Nucleus accumbens (tissue), 56 donors: ENCODE measurements at regions not wholly inside any gene's neighbourhood (a gene's known extent, or its start where the extent isn't known, plus 50 kb on each side); places are given as distances from the start of the nearest gene placed in this dataset.
"Not testable (repeated sequence)": the region's sequence is repeated elsewhere in the genome, so short reads cannot be mapped to it uniquely, and the experiment has no call there.

ENCODE experiments used
- DNase-seq, 56 donors: peaks; one replicate each; lab custom pipeline; 2025; lab: John Stamatoyannopoulos, UW

GRCh38 chr14:53858345-53858684, 98.3 kb downstream of the BMP4 start:
- no peak for DNase-seq

- no peak for DNase-seq
Measured at GRCh38 chr14:53857625-53858344, 98.8 kb downstream of the BMP4 start.

DNA sequence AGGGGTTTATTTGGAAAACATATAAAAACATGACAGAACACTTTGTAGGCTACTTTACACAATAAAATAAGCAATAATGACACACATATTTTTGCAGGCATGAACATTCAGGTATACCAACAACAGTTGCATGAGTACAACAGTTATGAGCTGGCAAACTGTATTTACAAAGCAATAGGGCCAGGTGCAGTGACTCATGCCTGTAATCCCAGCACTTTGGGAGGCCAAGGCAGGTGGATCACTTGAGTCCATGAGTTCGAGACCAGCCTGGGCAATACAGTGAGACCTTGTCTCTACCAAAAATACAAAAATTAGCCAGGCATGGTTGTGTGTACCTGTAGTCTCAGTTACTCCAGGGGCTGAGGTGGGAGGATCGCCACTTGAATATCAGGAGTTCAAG, 101.1 kb downstream of the BMP4 start:
- DNase-seq, result no peak

DNA sequence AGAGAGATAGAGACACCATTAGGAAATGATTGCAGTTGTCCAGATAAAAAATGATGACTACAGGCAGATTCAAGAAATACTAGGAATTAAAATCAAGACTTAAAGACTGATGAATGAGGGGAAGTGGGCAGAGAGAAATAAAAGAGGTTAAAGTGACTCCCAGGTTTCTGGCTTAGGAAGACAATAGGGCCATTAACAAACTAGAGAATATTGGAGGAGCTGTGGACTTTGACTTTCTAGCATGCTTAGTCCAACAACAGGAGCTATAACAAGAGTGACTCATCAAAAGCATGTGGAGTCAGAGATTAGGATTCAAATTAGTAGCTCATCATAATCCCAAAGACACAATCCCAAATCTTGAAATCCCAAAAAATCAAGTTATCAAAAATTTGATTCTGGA, 101.5 kb downstream of the BMP4 start:
- no peak for DNase-seq

DNA sequence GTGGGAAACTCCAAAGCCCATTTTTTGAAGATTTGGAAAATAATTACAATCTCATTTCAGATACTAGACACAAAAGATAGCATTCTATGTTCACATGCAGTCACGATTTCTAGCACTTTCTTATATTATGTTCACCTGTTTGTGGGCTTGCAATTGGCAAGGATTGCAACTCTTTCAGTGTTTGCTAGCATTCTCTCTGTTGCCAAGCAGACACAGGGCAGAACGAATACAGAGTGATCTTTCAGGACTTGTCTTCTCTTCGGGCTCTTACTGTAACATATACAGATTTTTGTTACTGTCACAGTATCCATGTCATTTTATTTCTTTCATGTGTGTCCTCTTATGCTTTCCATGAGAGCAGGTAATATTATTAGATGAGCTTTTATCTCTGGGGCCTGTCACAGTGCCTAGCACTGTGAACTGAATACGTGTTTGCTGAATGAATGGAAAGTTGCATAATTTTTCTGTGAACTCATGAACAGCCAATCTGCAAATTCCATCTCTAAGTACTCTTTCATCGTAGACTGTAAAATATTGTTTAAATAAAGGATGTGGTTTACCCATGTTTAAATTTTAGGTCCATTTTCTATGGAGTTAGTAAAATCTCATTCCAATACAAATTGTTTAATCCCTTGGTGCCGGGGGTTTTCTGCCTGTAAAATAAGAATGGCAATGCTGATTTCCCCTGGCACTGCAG, 105.1 kb downstream of the BMP4 start:
- DNase-seq, result no peak

- DNase-seq, result no peak
Measured at GRCh38 chr14:53850714-53851296, 105.8 kb downstream of the BMP4 start.

- DNase-seq, result no peak
Measured at GRCh38 chr14:53849549-53849948, 107.1 kb downstream of the BMP4 start.

DNA sequence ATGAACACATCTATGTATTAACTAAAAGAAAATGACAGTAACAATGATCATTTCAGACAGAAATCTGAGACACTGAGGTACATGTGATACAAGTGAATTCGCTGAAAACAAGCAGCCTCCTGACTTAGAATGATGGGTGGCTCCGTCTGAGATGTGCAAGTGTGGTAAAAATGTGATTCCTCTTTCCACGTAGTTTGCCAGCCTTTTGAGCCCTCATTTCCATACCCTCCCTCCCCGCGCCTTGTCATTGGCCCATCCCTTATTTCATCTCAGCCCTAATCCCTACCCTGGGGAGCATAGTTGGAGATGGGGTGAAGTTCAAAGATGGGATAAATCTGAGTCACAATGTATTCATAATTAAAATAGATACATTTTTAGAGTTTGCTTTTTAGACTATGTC, 107.8 kb downstream of the BMP4 start:
- DNase-seq, result peak in 6 of 56 donors; percentile 0 to 9 (median 4)

DNA sequence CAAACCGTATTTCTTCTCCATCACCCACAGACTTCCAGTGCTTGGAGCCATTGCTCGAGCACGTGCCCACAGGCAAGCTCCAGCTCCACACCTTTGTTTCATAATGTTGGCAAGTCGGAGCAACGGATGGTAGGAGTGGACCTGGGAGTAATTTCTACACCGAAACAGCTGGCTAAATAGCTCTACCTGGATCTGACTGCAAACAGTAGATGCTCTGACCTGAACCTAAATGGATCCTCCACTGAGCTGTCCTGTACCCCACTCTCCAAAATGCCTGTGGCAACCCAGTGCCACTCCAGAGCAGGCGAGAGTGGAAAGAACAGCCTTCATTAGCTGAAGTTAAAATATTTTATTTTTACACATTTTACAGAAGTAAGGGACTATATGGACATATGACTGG, 108.7 kb downstream of the BMP4 start:
- no peak for DNase-seq

DNA sequence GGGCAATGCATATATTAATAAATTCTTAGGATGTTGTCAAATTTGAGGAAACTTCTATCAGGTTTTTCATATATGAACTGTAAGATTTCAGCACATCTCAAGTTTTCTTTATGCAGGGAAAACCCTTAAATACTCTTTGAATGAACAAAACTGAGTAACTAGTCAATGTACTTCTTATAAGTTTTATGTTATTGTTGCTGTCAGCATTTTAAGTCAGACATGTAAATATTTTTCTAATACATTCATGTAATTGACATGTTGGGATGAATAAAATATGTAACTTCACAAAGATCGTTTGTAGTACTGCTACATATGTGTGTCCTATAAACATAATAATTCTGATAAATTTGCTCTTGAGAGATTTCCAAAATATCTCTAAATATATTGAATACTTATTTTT, 109.6 kb downstream of the BMP4 start:
- no peak for DNase-seq

GRCh38 chr14:53845813-53846693, 110.6 kb downstream of the BMP4 start:
- no peak for DNase-seq

- DNase-seq, result no peak
Measured at GRCh38 chr14:53842938-53843337, 113.7 kb downstream of the BMP4 start.

DNA sequence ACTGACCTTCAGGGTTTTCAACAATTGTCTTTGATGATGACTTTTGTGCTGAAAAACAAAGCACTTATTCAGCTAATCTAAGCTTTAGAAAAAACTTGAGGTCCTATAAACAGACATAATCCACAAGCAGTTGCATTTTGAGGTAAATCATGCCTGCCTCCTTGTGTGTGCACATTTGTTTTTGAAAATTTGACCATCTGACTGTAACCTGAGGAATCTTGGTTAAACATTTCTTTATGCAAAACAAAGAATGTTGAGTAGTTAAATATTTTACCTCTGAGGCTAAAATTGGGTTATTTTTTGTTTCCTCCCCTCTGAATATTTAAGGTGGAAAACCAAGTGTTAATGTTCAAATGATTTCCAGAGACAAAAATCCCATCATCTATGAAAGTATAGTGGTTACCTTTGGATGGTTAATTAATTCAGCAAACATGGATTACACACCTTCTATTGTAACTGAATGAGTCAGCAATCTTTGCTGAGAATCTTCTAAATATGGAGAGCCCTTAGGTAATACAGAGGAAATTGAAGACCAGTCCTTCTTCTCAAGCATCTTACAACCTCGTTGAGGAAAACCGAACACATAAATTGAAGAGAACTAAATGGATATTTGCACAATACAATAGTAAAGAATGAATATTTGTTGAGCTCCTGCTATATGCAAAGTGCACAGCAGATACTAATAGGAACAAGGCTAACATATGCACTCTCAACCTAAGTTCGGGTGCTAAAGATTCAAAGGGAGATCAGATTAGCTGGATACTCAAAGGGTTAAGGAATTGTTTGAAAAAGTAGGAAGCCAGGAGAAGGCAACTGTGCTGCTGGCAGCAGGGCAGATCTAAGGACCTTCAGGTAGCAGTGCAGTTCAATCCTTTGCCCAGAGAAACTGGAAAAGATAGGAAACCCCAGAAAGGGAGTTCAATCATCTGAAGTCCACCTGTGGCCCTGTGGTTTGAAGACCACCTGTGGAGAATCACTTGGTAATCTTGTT, 115.2 kb downstream of the BMP4 start:
- DNase-seq, result no peak

GRCh38 chr14:53840444-53840843, 116.2 kb downstream of the BMP4 start:
- no peak for DNase-seq

DNA sequence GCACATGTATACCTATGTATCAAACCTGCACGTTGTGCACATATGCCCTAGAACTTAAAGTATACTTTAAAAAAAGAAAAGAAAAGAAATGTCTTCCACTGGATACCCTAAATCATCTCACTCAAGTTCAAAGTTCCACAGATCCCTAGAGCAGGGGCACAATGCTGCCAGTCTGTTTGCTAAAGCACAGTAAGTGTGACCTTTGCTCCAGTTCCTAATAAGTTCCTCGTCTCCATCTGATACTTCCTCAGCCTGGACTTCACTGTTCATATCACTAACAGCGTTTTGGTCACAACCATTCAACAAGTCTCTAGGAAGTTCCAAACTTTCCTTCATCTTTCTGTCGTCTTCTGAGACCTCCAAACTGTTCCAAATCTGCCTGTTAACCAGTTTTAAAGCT, 118.3 kb downstream of the BMP4 start:
- no peak for DNase-seq

DNA sequence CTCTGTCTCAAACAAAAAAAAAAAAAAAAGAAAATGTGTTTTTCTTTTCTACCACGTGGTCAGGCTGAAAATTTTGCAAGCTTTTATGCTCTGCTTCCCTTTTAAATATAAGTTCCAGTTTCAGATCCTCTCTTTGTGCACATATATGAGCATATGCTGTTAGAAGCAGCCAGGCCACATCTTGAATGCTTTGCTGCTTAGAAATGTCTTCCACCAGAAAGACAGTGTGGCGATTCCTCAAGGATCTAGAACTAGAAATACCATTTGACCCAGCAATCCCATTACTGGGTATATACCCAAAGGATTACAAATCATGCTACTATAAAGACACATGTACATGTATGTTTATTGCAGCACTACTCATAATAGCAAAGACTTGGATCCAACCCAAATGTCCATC, 119.0 kb downstream of the BMP4 start:
- not testable (repeated sequence) for DNase-seq

- DNase-seq, result no peak
Measured at GRCh38 chr14:53836551-53836950, 120.1 kb downstream of the BMP4 start.

- DNase-seq, result no peak
Measured at GRCh38 chr14:53828820-53829219, 127.8 kb downstream of the BMP4 start.

DNA sequence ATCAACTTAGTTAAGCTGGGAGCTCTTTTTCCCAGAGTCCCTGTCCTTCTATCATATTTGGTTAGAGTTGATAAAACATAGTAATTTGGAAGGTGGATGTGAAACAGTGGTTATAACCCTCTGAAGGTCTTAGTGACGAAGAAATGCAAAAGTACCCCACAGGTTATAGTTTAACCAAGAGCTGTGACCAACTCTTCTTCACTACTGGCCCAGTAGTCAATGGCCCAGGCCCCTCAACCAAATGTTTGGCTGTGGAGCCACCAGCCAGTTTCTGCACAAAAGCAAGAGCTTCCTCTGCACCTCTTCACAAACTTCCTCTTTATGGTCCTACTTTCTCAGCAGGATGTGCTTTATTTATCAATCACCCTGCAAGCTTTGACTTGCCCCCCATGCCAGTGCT, 132.6 kb downstream of the BMP4 start:
- no peak for DNase-seq

DNA sequence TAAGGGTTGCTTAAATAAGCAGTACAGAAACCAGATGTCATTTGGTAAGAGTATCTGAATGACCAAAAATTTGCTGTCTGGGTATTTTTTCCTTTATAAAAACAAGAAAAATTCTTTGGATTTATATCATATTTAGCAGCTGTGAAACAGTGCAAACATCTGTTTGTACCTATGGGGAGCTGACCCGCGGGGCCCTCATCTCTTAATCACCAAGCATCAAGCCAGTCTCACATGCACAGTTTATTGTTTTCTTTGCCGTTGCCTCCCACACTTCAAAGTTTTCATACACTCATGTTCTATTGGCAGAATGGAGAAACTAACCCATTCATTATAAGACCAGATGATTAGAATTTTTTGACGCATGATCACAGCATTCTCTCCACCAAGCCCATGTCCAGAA, 142.2 kb downstream of the BMP4 start:
- DNase-seq, result no peak
